Stimulated activated CD4-positive, alpha-beta T cell treated with anti-CD3 and anti-CD28 coated beads, Interleukin-4, amount 100 ng/mL, for 24 hours (primary cell): ENCODE measurements at regions not wholly inside any gene's neighbourhood (a gene's known extent, or its start where the extent isn't known, plus 50 kb on each side); places are given as distances from the start of the nearest gene placed in this dataset.
"Not testable (repeated sequence)": the region's sequence is repeated elsewhere in the genome, so short reads cannot be mapped to it uniquely, and the experiment has no call there.

Experiments used
- DNase-seq: peaks from one replicate; pipeline ENCODE4 v3.0.0-alpha.2; 2020

DNA sequence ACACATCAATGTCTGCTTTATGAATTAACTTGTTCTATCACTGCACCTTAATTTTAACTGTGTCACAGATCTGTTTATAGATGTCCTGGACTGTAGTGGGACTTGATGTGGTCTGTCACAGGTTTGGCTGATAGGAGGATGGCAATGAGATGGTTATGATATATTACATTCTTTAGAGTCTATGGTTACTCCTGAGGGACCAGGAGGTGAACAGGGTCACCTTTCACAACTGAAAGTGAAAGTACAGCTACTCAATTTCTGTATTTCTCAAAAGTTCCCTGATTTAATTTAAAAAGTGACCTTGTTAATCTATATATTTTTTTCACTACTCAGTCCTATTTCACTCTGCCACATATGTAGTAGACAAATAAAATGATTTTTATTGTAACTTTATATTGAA is 1284.1 kb upstream of the GYPC start:
- DNase-seq = no peak

DNA sequence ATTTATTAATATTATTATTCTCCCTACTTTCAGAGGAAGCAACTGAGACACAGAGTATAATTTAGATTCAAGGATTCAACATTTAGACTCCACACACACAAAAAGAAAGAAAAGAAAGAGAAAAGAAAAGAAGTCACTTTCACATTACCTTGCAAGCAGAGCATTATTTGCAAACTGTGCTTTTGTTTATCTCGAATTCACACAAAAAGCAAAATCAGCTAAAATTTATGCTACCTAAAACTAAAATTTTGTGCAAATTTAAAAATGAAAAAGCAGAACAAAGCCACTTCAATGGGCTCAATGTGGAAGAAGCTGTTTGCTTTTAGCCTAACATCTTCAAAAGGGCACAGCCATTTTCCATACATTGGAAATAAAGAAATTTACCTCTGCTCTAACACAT is 1282.7 kb upstream of the GYPC start:
- no peak for DNase-seq

DNA sequence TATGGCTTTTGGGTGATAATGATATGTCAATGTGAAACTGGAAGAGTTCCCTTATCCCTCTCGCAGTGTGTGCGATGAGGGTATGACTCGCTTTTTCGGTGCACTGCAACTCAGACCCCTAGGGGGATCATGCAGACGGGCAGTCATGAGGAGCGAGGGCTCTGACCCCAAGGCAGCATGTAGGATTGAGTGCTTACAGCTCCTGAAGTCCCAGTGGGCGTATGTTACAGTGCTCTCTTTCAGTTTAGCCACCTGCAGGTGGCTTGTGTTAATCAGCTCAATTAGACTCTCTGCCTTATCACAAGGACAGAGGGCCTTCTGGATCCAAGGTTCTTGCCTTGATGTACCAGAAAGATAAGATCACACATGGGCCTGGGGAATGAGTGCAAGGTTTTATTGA is 1269.9 kb upstream of the GYPC start:
- DNase-seq = no peak

DNA sequence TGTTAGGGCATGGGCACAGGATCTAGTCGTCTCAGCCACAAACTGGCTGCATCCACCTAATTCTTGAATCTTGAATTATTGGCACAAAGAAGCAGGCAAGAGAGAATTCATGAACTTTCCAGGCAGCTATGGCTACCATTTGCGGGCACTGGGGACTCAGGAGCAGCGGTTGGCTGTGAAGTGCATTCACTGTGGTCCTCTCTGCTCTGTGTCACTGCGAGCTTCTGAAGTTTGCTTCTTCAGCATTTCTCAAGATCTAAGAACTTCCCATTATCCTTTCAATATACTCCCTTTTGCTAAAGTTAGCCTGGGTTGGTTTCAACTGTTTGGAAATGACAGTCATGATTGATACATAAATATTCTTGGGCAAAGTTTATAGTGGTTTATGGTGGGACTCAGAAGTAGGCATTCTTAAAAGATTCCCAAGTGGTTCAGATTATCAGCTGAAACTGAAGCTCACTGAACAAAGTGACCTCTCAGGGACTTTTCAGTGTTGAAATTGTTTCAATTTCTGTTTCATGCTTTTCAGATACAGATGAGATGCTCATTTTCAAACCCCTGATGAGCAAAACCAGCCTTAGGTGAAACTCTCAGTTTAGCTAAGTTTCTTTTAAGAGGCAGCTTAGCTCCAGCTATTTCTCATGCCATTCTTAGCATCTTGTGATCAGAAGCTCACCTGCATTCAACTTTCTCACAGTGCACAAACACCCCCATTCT is 1258.3 kb upstream of the GYPC start:
- no peak for DNase-seq

DNA sequence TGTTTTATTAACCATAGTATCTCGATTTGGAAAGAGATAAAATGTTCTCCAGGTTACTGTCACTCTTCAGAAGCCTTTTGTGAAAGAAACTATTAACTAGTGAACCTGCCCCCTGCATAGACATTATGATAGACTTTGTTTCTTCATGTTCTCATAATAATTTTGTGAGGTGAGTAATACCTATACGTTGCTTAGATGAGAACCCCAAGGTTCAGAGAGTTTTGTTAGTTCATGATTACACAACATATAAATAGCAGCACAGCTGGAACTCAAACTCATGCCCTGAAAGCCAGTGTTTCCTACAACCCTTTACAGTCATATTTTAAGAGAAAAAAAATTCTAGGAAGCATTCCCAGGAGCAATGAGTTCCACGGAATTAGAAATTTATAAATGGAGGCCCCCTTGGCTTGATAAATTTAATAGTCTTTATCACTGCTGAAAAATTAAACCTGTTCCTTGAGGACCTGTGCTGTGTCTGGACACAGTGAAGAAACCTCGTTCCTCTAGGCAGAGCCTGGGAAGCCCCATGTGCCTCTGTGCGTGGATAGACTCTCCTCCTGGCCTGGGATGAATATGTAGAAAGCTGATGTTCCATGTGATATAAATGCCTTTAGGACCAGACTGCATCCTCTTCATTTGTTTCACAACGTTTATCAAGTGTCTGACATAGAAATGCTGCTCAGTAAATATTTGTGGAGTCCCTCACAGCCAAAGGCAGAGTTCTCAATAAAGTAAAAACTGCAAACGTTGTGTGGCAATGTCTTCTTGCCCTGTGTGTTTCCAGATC is 1257.0 kb upstream of the GYPC start:
- DNase-seq = no peak

DNA sequence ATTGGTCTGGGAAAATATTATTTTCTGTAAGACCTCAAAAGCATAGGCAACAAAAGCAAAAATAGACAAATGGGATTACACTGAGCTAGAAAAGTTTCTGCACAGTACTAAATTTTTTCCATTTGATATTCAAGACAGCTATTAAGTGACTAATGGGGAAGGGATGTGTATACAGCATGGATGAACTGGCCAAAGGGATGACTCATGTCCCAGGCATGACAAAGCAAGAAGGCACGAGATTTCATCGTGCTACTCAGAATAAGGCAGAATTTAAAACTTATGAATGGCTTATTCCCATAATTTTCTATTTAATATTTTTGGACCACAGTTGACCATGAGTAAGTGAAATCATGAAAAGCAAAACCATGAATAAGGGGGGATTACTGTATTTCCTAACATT is 1250.1 kb upstream of the GYPC start:
- DNase-seq = no peak

DNA sequence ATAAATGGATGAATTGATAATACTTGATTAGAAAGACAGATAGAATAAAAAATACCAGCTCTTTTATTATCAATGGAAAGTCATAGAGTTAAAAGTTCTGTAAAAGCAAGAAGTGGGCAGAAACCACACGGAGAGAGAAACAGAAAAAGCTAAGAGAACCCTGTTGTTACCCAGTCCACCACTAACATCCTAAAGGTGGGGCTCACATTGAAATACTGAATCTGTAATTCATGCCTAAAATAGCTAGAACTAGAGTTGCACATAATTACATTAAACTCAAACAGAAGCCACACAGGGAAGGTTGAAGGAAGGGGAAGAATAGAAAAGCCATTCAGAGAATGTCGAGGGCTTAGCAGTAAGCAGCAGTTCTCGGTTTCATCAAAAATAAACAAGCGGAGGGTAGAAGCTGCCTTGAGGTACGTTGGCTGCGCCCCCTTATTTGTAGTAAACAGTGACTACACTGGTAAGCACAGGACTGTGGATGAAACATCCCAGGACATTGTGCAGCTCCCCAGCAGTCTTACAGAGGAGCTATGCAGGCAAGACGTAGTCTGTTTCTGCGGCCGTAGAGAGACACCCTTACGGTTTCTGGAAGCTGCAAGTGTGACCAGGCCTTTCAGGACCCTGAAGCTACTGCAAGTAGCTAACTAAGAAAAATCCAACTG is 1247.0 kb upstream of the GYPC start:
- no peak for DNase-seq

DNA sequence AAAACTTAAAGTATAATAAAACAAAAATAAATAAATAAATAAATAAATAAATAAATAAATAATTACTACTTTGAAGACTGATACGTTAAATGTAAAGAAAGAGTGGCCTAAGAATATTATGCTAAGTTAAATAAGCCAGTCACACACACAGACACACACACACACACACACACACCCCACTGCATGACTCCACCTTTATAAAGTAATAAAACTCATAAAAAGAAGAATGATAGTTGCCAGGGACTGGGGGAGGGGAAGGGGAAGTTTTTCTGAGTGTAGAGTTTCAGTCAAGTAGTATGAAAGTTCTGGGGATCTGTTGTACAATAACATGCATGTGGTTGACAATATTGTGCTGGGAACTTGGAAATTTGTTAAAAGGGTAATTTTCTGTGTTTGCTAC is 1237.5 kb upstream of the GYPC start:
- no peak for DNase-seq

DNA sequence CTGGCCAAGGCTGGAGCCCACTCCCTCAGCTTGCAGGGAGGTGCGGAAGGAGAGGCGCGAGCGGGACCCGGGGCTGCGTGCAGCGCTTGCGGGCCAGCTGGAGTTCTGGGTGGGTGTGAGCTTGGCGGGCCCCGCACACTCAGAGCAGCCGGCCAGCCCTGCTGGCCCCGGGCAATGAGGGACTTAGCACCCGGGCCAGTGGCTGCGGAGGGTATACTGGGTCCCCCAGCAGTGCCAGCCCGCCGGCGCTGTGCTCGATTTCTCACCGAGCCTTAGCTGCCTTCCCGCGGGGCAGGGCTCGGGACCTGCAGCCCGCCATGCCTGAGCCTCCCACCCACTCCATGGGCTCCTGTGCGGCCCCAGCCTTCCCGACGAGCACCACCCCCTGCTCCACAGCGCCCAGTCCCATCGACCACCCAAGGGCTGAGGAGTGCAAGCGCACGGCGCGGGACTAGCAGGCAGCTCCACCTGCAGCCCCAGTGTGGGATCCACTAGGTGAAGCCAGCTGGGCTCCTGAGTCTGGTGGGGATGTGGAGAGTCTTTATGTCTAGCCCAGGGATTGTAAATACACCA is 1233.7 kb upstream of the GYPC start:
- not testable (repeated sequence) for DNase-seq

DNA sequence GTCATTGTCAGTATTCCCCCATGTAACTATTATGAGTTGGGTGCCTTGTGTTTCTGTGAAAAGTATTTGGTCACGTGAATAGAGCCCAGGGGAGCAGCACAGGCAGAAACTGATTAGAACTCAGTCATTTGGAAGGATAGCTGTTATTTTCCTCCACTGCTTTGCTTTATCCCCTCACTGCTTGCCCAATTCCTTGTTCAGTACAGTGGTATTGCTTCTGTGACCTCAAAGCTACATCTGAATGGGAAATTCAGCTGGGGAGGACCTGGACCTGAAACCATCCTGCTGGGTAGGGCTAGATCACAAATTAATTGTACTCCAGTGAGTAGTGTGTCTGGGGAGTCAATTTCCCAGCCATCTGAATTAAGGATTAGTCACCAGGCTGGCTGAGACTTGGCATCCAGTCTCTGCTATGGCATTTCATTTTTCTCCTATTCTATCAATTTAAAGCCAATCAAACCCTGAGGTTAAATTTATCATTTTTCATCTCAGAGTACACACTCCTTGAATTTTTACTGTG is 1231.6 kb upstream of the GYPC start:
- no peak for DNase-seq

DNA sequence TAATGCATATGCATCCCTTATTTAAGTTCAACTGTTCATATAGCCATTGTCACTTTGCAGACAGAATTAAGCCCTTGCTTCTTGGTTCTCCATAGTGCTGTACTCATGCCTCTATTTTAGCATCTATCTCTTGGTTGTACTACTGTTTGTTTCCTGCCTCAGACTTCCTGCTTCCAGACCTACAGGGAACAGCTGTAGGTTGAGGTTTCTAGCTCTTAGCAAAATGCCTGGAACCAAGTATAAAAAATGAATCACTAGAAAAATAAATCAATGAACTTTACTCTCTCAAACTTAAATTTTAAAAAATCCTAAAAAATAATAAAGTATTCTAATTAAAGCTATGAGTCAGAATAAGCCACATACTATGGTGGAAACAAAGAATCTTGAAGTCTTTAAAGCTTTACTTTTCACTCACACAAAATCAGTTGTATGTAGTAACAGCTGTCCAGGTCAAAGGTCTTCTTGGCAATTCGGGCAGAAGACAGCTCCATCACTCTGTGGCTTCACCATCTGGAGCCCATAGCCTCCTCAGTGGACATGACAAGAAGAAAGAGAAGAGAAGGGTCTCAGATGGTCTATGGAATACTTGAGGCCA is 1228.1 kb upstream of the GYPC start:
- no peak for DNase-seq

DNA sequence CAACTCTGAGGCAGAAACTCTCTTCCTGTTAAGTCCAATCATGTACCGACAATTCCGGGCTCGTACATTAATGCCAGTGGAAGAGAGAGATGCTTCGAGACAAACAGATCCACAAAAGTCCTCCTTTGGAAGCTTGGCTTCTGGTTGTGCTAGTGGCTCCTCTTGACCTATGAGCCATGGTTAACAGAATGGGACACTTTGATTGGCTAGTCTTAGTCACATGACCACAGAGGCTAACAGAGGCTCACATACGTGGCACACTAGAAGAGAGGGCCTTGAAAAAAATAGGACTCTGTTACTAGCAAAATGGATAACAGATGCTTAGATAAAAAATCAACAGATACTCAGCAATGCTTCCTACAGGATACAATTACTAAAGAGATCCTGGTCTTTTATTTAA is 1211.9 kb upstream of the GYPC start:
- DNase-seq = no peak

DNA sequence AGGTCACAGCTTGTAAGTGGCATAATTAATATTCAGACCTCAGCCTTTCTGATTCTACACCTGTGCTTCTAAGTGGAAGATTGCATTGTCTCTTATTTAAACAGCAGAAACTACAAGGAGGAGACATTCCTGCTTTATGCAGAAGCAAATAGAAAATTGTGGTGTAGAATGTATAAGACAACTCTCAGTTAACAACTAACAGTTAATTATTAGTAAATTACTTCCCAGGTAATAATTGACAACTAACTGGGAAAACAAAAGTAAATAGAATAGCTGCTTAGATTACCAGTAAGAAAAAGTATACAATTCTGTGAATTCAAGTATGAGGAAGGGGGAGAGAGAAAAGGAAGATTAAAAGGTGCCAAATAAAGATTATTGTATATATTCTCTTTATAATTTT is 1210.5 kb upstream of the GYPC start:
- DNase-seq = no peak

DNA sequence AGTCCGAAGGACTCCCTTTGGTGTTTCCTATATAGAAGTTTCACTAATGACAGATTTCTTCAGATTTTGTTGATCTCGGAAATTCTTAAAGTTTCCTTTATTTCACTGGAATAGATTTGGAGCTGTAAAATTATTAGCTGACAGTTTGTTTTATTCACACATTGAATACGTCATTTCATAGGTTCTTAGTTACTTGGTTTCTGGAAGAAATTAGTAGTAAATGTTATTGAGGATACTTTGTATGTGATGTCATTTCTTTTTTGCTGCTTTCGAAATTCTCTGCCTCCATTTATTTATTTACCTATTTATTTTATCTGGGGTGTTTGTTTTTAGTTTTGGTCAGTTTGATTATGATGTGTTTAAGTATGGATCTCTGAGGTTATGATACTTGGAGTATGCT is 1205.9 kb upstream of the GYPC start:
- DNase-seq = no peak

DNA sequence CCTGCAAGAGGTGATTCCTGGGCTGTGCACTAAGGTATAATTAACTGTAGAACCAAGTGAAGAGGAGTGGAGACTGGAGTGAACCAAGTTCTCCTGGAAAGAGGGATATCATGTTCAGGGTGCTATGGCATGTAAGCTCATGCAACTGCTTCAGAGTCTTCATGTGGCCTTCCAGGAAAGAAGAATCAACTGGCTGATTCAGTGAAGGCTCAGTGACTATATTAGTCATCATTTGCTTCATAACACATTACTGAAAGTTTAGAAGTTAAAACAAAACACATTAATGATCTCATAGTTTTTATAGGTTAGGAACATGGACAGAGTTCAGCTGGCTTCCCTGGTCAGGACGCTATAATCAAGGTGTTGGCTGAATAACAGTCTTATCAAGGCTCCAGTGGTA is 1200.8 kb upstream of the GYPC start:
- DNase-seq = no peak

DNA sequence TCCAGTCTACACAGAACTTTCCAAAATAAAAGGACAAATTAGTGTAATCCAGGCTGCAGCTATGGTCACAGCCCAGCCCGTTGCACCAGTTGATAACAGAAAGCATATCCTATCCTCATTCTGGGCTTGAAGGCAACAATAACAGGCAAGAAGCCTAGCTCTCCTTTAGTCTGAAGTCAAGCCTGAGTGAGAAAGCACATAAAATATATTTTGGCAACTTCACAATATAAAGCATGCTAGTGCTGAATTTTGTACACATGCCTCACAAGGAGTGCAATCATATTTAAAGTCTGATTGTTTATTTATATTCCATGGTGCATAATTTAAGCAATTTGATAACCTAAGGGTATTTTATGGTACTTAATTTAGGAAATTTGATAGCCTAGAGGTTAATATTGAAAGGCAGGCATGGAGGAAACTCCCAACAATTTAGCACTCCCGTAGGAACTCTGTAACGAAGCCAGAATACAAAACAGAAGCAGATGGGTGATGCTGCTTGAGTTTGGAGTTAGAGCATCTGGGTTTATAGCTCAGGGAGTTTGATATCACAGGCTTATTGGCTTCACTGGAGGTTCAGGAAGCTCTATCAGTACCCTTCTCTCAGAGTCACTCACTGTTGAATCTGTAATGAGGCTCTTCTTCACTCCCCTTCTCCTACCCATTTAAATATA is 1199.1 kb upstream of the GYPC start:
- DNase-seq = no peak

DNA sequence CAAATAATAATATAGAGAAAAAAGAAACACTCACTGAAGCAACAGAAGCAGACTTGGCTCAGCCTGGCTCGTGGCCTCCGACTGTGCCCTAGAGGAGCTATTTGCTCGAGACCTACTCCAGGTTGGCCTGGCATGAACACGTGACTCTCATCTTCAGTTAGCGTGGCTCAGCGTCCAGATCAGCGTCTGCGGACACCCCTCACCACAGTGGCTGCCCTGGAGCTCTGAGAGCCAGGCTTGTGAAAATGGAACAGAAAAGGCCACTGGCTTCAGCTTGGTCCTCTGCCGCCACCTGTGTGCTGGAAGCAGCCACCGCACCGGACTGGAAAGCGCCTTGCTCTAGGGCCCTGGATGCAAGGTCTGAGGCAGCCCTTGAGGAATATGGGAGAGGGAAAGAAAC is 1184.0 kb upstream of the GYPC start:
- no peak for DNase-seq

DNA sequence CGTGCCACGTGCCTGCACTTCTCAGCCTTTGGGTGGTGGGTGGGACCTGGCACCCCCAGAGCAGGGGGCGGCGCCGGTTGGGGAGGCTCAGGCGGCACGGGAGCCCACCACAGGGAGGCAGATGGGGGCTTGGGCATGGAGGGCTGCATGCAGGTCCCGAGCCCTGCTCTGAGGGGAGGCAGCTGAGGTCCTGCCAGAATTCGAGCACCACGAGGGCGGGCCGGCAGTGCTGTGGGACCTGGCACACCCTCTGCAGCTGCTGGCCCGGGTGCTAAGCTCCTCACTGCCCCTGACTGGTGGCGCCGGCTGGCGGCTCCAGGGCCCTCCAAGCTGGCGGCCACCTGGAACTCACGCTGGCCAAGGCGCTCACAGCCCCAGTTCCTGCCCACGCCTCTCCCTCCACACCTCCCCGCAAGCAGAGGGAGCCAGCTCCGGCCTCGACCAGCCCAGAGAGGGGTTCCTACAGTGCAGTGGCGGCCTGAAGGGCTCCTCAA is 1176.8 kb upstream of the GYPC start:
- DNase-seq = no peak

DNA sequence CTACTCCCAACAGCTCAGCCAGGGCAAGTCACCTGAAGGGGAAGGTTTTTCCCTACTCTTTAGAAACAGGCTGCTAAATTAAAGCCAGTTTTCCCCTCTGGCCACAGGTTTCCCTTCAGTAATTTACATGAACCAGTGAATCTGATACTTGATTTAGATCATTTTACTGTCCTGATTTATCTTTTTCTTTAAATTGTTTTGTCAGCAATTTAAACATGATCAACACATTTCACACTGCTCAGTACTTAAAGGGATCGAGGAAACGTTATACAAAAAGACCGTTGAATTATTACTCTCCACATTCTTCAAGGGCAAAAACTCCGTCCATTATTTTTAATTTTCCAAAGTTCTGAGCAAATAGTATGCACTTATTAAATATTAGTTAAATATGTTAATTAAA is 1165.7 kb upstream of the GYPC start:
- DNase-seq = no peak

DNA sequence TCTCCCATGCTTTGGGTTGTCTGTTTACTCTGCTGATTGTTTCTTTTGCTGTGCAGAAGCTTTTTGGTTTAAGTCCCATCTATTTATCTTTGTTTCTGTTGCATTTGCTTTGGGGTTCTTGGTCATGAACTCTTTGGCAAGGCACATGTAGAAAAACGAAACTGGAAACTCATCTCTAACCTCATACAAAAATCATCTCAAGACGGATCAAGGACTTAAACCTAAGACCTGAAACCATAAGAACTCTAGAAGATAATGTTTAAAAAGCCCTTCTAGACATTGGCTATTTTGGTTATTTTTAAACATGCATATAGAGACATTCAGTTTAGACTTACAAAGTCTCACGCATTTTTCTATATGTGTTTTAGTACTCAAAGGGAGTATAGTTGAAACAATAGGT is 1164.3 kb upstream of the GYPC start:
- DNase-seq = no peak

DNA sequence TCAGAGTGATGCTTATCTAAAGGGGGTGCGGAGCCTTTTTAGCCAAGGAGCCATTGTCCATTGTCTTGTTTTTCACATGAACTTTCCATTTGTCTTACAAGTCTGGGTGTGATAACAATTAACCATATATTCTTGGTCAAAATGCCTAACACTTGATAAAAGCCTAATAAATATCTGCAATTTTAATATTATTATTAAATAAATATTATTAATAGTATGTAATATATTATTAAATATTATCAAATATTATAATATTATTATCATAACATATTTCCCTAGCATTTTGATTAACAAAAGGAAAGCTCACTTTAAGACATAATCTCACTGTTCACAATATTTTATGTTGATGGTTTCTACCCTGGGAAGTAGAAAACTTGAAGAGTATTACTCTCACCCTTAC is 1143.6 kb upstream of the GYPC start:
- DNase-seq = no peak

DNA sequence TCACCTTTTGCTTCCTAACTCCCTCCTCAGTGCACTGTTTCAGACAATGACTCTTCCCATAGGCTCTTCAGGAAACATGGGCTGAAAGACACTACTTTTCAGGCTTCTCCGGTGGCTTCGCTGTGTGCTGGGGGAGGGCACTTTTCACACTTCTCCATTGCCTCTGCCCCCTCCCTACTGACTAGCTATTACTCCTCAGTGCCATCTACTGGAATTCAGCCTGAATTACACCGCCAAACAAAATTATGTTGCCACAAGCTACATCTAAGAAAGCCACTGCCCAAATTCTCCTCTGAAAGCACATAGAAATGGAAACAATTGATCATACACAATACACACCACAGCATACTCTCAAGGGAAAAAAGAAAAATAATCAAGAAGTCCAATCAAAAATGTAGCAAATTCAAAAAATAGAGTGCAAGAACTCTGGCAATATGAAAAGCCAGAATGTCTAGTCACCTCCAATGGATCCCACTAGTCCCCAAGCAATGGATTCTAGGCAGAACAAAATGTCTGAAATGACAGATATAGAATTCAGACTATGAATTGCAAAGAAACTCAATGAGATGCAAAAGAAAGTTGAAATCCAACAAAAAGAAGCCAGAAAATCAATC is 1139.4 kb upstream of the GYPC start:
- DNase-seq = no peak
